ENCODE measurements at regions not wholly inside any gene's neighbourhood (a gene's known extent, or its start where the extent isn't known, plus 50 kb on each side); places are given as distances from the start of the nearest gene placed in this dataset.

DNA sequence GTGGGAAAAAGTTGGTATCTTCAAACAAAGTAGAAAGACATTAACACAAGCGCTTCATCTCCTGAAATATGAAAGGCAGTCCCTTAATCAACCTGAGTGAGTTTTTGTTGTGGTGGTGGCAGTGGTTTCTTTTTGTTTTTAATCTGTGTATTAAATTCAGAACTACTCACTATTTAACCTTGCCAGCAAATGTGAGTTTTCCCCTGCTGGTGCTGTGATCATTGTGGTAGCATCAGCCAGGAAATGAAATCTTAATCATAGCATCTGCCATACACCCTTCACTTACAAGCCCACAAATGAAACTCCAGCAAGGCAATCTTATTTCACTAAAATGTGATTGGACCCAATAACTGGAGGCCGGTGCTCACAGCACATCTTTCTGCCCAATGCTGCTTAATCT lies 229.7 kb downstream of the SHOX2 start:
- TF ChIP-seq, protein P1, sequence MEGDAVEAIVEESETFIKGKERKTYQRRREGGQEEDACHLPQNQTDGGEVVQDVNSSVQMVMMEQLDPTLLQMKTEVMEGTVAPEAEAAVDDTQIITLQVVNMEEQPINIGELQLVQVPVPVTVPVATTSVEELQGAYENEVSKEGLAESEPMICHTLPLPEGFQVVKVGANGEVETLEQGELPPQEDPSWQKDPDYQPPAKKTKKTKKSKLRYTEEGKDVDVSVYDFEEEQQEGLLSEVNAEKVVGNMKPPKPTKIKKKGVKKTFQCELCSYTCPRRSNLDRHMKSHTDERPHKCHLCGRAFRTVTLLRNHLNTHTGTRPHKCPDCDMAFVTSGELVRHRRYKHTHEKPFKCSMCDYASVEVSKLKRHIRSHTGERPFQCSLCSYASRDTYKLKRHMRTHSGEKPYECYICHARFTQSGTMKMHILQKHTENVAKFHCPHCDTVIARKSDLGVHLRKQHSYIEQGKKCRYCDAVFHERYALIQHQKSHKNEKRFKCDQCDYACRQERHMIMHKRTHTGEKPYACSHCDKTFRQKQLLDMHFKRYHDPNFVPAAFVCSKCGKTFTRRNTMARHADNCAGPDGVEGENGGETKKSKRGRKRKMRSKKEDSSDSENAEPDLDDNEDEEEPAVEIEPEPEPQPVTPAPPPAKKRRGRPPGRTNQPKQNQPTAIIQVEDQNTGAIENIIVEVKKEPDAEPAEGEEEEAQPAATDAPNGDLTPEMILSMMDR (IDR thresholded peaks at IDR 0.05) = no peak
- intact Hi-C loops (cut with DNase I, micrococcal nuclease) = no loop called here
- no peak overlapping the region for H3K4me3 ChIP-seq
- H3K4me1 ChIP-seq (ENCODE audit: low read depth) = no peaks in the 10 kb centered on the region
- H3K36me3 ChIP-seq (ENCODE audit: low read depth) = no peaks in the 10 kb centered on the region
- ATAC-seq = no peak
- DNase-seq = no peak
- H3K9me3 ChIP-seq = no peaks in the 10 kb centered on the region

DNA sequence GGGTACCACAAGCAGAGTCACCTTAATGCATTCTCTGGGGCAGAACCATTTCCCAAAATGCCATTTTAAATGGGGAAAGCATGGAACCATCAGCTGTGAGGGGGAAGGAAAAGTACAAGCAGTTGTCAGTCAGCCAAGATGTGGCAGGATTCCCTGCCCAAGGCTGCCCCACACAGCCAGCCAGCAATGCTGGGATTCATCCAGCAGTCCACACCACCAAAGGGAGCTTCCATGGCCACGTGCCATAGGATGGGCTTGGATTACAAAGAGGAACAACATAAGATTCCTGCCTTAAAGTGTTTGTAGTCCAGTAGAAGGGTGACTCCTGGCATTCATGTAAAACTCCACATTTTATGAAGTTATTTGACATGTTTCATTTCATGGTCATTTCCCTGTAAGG lies 233.3 kb downstream of the SHOX2 start:
- no peak overlapping the region for H3K4me3 ChIP-seq
- ATAC-seq (no peak), DNase-seq (no peak)
- TF ChIP-seq, protein P1 (IDR thresholded peaks at IDR 0.05) = no peak
- H3K9me3 ChIP-seq = no peaks in the 10 kb centered on the region
- no peaks in the 10 kb centered on the region for H3K4me1 ChIP-seq (ENCODE audit: low read depth)
- no peaks in the 10 kb centered on the region for H3K36me3 ChIP-seq (ENCODE audit: low read depth)
- intact Hi-C loops (cut with DNase I, micrococcal nuclease) = no loop called here

DNA sequence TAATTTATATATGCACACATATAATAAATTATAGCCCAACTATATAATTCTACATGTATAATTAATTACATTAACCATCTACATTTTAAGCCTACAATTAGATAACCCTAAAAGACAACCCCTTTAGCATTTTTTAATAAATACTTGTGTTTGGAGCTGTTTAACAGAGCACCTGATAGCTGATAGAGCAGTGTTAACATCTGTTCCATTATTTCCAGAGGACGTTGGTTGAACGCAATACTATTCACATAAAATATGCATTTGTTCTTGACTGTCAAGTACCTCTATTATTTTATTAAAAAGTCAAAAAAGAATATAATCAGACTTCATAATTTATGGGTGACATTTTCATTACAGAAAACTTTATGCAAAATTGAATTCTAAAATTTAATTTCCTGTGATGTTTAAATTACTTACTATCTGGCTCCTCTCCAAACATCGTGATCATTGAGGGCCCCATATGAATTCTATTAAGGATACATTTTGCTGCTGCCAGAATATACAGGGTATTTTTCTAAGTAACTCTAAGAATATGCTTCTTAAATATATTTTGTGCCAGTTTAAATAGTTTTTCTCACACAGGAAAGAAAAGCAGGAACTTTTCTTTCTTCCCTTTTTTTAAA lies 234.3 kb downstream of the SHOX2 start:
- no peak overlapping the region for H3K4me3 ChIP-seq
- TF ChIP-seq, protein P1 (IDR thresholded peaks at IDR 0.05) = no peak
- H3K36me3 ChIP-seq (ENCODE audit: low read depth) = no peaks in the 10 kb centered on the region
- H3K4me1 ChIP-seq (ENCODE audit: low read depth) = no peaks in the 10 kb centered on the region
- H3K9me3 ChIP-seq = no peaks in the 10 kb centered on the region
- intact Hi-C loops (cut with DNase I, micrococcal nuclease) = no loop called here
- no peak for ATAC-seq
- no peak for DNase-seq

DNA sequence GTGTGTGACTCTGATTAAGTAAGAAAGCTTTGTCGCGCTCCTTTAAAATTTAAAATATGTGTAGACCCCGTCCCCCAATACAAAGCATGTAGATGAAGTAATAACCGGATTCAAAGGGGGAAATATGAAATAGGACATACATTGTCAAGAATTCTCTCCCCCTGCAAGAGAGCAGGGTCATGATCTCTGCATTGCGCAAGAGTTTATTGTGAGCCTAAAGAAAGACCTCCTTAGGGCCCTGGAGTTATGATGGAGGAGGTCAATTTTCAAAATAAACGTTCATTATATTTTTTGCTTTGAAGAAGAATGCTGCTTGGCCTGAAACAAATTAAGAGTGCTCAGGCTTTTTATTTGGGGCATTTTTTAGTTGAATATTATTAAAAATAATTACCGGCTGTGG lies 235.0 kb downstream of the SHOX2 start:
- no peak overlapping the region for H3K4me3 ChIP-seq
- no peaks in the 10 kb centered on the region for H3K4me1 ChIP-seq (ENCODE audit: low read depth)
- intact Hi-C loops (cut with DNase I, micrococcal nuclease) = no loop called here
- ATAC-seq = no peak
- H3K36me3 ChIP-seq (ENCODE audit: low read depth) = no peaks in the 10 kb centered on the region
- TF ChIP-seq, protein P1 (IDR thresholded peaks at IDR 0.05) = no peak
- no peaks in the 10 kb centered on the region for H3K9me3 ChIP-seq
- no peak for DNase-seq

DNA sequence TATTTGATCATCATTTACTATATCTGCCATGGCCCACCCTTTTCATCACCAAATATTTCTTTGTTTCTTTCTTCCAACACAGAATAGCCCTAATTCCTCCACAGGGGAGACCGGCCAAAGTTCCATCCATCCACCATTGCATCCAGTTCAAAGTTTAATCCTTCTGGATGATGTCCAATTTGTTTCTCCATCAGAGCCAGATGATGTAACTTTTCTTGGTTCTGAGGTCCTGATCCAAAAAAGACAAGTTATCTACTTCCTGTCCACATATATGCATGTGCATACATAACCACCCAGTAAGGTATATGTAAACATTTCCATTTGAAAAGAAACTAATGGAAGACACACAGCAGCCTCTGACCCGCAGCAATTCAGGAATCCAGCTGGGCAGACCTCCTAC lies 237.3 kb downstream of the SHOX2 start:
- no peak for ATAC-seq
- intact Hi-C loops (cut with DNase I, micrococcal nuclease) = no loop called here
- DNase-seq = no peak
- H3K9me3 ChIP-seq = no peaks in the 10 kb centered on the region
- no peaks in the 10 kb centered on the region for H3K36me3 ChIP-seq (ENCODE audit: low read depth)
- no peaks in the 10 kb centered on the region for H3K4me1 ChIP-seq (ENCODE audit: low read depth)
- H3K4me3 ChIP-seq = no peak overlapping the region
- TF ChIP-seq, protein P1 (IDR thresholded peaks at IDR 0.05) = no peak

DNA sequence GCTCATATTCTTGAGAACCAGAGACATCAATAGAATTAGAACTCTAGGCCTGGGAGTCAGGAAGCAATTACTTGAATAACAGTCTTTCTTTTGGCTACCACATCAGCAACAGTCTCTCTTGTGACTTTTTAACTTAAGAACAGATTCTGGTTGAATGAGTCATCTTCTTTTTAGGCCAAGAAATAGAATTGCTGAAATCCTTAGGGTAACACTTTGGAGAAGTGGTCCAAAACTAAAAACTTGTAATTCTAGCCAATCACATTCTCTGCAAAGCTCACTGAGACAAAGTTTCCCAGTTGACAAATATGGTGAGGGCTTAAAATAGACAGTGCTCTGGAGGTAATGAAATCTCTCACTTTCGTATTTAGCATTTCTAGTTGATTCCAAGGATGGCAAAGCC lies 238.0 kb downstream of the SHOX2 start:
- ATAC-seq = no peak
- TF ChIP-seq, protein P1 (IDR thresholded peaks at IDR 0.05) = no peak
- H3K4me1 ChIP-seq (ENCODE audit: low read depth) = no peaks in the 10 kb centered on the region

More for the DNA sequence above, 238.0 kb downstream of the SHOX2 start:
- Histone ChIP-seq H3K9me3 (no peaks in the 10 kb centered on the region), H3K4me3 (no peak overlapping the region), H3K36me3 (ENCODE audit: low read depth) (no peaks in the 10 kb centered on the region)
- intact Hi-C loops (cut with DNase I, micrococcal nuclease) = no loop called here
- DNase-seq = no peak

Data from mucosa of descending colon (tissue), 3 donors.